HG02852 (cell line): ENCODE measurements at regions not wholly inside any gene's neighbourhood (a gene's known extent, or its start where the extent isn't known, plus 50 kb on each side); places are given as distances from the start of the nearest gene placed in this dataset.

Experiments
- ATAC-seq: cut with Tn5 transposase; IDR thresholded peaks from one replicate; pipeline ENCODE4 v1.9.1; 2021; ENCODE audit warnings: mild to moderate bottlenecking, moderate library complexity; ENCODE audit not compliant: unreplicated experiment

DNA sequence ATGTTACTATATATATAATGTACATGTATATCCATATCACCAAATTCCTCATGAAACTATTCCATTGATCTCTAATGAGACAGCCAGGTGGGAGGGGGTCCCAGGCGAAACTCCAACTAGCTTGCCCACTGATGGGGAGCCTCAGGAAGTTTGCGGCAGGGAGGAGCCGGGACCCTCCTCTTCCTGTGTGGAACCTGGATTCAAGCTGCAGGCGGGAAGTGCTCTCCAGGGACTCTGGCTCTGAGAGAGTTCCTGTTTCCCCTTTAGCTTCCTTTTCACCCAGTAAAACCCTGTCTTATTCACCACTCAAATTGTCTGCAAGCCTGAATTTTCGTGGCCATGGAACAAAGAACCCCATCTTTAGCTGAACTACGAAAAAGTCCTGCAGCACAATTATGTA is 152.2 kb downstream of the OPN5 start:
- ATAC-seq = no peak

DNA sequence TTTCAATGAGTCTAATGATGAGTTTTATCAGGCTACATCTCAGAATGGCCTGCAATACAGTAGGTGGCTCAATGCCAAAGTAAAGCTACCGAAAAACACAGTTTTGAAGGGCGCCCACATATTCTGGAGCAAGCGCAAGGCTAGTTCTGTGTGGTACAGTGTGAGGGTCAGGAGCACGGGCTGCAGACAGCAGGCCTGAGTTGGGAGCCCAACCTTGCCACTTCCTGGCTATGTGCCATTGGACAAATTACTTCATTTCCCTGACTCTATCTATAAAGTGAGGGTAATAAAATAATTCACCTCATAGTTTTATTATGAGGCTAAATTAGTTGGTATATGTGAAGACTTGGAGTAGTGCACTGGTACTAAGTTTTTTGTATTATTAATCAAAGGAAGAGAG is 150.7 kb downstream of the OPN5 start:
- ATAC-seq = no peak

DNA sequence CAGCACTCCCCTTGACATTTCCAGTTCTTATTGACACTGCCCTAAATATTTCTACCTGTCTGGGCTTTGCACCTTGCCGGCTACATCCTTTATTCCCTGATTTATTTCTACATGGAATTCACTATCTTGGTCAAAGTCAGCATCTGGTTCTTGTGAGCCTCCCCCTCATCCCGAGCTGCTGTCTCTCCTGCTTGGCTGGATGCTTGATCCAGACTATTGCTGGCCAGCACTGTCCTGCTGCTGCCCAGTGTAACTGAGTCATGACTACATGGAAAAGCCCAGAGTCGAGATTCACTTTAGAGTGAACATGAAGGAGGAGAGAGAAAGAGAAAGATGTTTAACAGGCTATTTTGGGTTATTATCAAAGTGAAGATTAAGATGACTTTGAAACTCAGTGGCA is 142.2 kb downstream of the OPN5 start:
- no peak for ATAC-seq

DNA sequence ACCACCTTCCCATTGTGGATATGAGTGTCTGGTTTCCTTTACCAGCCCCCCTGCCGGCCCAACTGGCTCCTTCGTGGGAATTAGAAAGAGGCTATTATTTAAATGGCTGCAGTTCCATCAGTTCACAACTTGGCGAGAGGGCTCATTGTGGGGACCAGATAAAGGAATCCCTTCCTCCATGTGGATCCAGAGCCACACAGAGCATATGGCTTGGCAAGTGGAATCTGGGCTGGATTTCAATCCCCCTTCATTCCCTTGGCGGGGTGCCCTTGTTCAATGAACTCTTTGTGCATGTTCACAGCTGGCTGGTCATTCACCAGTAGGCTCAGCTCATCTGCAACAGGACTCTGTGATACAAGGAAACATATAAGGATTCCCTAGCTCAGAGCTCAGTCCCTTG is 140.6 kb downstream of the OPN5 start:
- ATAC-seq = no peak

DNA sequence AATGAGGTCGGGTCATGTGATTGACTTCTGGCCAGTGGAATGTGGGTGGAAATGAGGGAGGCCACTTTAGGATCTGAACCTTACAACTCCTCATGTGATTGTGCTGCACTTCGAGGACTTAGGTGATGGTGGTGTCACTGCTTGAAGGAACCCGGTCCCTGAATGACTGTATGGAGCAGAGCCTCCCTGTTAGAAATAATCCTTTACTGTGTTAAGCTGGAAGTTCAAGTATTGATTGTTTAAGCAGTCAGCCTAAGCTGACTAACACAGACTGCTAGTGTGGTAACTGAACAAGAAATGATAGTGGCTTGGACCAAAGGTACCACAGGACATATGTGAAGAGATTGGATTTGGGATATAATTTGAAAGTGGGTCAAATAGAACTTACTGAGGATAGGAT is 138.0 kb downstream of the OPN5 start:
- ATAC-seq = no peak

DNA sequence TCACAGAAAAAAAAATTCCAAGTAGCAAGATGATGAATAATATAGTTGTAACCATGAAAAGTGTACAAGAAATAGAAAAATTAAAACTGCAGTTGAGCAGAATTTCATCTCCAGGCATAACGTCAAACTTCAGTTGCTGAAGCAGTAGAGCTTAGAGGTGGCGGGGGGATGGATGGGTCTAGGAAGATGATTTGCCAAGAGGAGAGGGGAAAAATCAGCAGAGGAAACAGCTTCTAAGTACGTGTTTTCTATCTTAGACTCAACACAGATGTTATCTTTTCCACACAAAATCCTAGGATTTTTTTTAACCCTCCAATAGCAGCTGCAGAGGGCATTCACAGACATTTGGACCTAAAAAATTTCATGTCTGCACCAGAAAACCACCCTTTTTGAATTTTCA is 136.0 kb downstream of the OPN5 start:
- no peak for ATAC-seq

DNA sequence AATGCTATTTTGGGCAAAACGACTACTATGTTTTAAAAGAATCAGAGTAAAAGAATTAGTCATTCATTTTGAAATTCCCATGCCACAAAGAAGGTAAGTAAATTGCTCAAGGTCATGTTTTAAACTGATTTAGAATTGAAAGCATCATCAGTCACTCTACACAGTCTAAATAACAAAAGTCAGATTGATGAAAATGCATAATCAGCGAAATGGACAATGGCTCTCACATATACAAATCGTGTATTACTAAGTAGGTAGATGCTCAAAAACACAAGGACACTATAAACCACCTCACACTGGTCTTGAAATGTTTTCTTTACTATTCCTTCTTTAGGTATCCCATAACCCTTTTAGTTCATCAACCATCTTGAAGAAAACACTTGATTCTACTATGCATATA is 135.4 kb downstream of the OPN5 start:
- no peak for ATAC-seq

DNA sequence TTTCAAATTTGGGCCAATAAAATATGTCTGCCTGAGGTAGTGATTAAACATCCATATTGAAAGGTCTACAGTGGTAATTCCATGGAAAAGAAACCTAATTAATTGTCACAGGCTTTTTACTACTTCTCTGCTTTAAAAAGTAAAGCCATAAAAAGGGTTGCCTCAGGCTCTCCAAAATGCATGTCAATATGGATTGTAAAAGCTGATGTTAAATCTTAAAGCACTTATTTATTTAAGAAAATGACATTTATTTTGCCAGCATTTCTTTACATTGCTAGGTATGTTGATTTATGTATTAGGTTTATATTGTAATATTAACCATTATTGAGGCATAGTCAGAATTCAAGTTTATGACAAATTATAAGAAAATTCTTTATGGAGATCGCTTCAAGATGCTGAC is 133.2 kb downstream of the OPN5 start:
- ATAC-seq = no peak

DNA sequence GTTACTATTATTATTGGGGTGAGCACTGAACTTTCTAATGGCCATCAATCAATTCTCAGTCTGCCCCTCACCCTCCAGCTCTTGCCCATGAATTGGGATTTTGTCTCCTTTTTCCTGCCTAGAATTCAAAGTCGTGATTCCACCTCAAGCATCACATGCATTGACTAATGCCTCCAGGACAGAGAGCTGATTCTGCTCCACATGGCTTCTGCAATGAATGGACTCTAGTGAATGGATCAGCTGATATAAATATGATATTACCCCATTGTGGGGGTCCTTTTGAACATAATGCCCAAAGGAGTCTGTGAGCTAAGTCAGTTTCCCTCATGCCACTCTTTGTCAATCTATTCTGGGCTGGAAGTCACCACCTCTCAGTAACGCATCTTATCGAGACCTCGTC is 126.4 kb downstream of the OPN5 start:
- no peak for ATAC-seq

DNA sequence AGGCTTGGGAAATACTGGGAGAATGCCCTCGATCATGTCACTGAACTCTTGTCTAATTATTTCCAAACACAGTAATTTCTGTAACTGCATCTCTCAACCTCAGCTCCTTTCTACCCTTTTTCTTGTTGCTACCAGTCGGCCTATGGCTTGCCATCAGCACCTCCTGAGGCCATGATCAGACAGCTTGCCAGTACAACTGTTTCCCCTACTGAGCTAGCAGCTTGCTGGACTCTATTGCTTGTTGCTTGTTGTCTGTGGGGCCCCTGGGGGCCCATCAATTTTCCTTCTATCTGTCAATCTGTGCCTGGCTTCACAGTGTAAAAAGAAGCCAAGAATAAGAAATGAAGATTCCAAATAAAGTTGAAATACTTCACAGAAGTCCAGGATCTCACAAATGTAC is 123.9 kb downstream of the OPN5 start:
- no peak for ATAC-seq

DNA sequence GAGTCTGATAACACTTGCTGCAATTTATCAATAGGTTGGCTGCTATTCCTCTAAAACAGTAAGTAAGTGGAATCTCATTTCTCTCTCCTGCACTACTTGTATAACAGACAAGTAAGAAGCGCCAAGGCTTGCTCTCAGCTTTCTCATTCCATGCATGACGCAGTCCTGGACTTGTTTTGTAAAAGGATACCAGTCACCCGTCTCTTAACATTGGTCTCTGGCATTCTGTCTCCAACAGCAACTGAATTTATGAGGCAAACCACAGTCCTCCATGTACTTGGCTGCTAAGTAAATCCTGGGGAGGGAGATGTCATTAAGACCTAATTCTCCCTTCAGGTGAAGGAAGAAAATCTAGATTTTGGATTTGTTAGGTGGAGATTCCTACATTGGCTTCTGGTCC is 115.4 kb downstream of the OPN5 start:
- ATAC-seq = no peak

DNA sequence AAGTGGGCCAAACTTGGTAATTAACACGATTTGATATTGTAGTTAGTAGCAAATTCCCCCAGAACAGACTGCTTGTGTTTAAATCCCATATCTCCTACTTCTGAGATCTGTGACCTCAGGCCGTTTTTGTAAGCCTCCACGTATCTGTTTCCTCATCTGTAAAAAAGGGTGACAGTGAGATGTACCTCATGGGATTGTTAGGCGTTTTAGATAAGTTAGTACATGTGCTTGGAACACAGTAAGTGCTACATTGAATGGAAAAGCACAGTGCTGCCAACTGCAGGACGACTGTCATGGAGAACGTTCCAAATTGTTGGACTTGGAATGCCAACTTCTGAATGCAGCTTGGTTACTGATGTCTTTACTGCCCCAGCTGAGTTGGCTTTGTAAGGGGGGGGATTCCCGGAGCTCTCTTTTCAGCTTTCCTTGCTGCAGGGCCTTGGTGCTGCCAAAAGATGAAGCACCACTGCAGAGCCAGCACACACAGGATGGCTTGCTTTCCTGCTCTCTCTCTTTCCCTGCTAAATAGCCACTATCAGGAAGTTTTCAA is 108.6 kb downstream of the OPN5 start:
- ATAC-seq = no peak

DNA sequence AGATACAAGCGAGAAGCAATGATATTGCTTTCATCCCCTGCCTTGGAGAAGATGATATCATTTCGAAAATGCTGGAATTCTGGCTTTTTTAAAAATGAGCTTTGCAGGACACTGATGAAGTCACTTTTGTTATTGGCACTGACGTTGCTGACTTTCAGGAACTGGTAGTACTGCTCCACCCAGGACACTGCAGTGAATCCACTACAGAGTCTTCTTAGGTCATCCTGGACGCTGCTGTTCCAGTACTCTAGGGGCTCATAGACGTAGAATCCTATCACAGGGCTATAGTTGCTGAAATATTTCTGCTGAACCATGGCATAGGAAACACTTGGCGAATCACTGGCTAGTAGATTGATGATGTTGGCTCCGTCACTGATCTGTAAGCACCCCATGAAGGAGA is 97.2 kb downstream of the OPN5 start:
- no peak for ATAC-seq
